ENCODE measurements at regions not wholly inside any gene's neighbourhood (a gene's known extent, or its start where the extent isn't known, plus 50 kb on each side); places are given as distances from the start of the nearest gene placed in this dataset.
"Not testable (repeated sequence)": the region's sequence is repeated elsewhere in the genome, so short reads cannot be mapped to it uniquely, and the experiment has no call there.

DNA sequence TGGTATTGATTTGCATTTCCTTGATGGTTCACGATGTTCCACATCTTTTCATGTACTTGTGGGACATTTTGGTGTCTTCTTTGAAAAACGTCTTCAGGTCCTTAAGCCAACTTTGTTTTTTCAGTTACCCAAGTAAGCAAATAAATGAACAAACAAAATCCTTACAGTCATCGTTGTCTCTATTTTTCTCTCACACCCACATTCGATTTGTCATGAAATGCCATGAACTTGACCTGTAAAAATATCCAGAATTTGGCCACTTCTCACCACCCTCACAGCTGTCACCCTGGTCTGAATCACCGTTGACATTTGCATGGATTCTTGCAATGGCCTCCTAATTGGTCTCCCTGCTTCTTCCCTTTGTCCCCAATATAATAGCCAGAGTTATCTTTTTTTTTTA is 109.5 kb upstream of the METTL14 start:
- not testable (repeated sequence) for DNase-seq (ENCODE audit: extremely low spot score, insufficient read length, low read depth)
- FAIRE-seq: peak; percentile 55

DNA sequence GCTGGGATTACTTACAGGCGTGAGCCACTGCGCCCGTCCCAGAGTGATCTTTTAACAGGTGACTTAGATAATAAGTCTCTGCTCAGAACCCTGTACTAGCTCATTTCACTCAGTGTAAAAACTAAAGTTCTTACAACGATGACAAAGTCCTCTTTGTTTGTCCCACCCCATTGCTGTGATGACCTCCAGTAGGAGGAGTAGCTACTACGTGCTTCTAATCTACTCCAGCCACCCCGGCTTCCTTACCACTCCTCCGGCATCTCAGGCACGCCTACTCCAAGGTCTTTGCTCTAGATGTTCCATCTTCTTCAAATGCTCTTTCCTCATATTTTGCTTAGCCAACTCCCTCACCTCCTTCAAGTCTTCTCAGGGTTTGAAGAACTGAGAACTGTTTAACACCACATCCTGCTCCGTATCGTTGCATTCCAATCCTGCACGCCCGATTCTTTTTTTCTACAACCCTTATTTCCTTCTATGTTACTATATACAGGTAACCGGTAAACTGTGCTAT is 108.4 kb upstream of the METTL14 start:
- DNase-seq (ENCODE audit: extremely low spot score, insufficient read length, low read depth); FAIRE-seq: not testable (repeated sequence)

DNA sequence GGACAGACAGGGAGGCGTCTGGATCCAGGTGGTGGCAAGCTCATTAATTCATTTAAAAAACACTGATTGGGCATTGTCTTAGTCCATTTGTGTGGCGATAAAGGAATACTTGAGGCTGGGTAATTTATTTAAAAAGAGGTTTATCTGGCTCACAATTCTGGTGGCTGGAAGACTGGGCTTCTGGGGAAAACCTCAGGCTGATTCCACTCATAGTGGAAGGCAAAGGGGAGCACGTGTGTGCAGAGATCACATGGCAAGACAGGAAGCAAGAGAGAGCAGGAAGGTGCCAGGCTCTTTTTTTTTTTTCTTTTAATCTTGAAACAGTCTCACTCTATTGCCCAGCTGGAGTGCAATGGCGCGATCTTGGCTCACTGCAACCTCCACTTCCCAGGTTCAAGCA is 100.2 kb upstream of the METTL14 start:
- DNase-seq (ENCODE audit: extremely low spot score, insufficient read length, low read depth) (no peak), FAIRE-seq (no peak)

DNA sequence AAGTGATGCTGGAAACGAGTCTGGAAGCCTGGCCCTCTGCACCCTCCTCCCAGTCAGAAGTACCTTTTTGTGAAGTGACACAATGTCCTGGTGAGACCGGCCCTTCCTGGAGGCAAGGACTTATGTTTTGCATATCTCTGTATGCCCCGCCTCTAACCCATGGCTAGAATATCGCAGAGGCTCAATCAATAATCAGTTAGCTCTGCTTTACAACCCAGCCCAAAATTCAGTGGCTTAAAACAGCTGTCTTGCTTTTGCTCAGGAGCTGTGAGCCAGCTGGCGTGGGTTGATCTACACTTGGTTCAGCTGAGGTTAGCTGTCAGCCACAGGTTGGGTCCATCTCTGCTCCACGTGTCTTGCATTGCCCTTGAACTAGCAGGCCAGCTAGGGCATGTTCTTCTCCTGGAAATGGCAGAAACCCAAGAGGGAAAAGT is 98.8 kb upstream of the METTL14 start:
- DNase-seq (ENCODE audit: extremely low spot score, insufficient read length, low read depth) (no peak), FAIRE-seq (no peak)

DNA sequence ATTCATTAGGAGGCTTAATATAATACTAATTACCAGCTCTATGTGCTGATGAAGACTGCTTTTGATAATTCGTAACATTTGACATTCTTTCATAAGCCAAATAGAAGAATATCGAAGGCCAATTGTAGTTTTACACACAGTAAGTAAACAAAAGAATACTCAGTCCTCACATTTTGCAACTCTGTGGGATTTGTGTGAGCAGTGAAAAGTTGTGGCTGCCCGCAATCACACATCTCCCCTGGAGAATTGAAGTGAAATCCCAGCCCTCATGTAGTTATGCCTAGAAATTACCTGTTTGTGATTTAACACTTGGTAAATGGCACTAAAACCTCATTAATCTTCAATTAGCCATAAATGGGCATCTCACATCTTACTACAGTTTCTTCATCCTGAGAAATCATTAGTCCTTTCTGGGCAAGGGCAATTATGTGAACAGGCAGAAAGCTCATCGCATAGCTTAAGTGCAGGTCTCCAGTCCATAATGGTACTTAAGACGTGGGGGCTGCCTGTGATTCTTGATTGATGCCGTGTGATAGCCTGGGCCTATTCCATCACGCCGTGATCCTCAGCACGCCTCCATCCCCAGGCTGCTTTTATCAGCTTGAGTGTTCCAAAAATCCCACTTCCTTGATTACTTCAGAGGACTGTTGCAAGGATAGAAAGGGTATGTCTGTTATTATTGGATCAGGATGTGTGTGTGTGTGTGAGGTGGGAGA is 97.9 kb upstream of the METTL14 start:
- FAIRE-seq: no peak

DNA sequence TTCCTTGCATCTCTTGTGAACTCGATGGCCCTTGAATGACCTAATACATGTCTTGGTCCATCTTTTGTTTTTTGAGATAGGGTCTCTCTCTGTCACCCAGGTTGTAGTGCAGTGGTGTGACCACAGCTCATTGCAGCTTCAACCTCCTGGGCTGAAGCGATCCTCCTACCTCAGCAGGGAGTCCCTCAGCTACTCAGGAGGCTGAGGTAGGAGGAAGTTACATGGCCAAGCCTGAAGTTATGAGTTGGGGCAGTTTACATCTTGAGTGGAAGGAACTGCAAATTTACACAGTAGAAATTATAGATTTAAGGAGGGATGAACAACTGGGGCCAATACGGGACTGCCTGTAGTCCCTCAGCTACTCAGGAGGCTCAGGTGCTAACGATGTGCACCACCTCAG is 97.2 kb upstream of the METTL14 start:
- FAIRE-seq (no peak), DNase-seq (ENCODE audit: extremely low spot score, insufficient read length, low read depth) (no peak)

More for the DNA sequence above, 97.9 kb upstream of the METTL14 start:
- no peak for DNase-seq (ENCODE audit: extremely low spot score, insufficient read length, low read depth)

DNA sequence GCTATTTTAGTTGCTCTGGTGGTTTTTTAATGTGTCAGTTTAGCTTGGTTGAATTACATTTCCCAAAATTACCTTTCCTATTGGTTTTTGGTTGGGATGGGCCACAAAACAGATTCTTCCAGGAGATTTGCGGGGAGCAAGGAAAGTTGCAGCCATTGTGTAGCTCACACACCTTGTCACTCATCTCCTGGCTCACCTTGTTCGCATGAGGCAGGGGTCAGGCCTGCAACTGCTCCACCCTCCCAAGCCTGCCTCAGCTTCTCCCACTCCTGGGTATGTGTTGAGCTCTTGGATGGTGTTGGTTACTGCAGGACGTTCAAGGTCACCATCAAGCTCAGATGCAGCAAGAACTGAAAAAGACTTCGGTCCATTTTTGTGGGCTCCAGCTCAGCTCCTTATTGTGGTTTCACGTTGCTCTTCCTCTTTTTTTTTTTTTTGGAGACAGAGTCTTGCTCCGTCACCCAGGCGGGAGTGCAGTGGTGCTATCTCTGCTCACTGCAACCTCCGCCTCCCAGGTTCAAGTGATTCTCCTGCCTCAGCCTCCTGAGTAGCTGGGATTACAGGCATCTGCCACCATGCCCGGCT is 95.6 kb upstream of the METTL14 start:
- FAIRE-seq (no peak), DNase-seq (ENCODE audit: extremely low spot score, insufficient read length, low read depth) (no peak)

DNA sequence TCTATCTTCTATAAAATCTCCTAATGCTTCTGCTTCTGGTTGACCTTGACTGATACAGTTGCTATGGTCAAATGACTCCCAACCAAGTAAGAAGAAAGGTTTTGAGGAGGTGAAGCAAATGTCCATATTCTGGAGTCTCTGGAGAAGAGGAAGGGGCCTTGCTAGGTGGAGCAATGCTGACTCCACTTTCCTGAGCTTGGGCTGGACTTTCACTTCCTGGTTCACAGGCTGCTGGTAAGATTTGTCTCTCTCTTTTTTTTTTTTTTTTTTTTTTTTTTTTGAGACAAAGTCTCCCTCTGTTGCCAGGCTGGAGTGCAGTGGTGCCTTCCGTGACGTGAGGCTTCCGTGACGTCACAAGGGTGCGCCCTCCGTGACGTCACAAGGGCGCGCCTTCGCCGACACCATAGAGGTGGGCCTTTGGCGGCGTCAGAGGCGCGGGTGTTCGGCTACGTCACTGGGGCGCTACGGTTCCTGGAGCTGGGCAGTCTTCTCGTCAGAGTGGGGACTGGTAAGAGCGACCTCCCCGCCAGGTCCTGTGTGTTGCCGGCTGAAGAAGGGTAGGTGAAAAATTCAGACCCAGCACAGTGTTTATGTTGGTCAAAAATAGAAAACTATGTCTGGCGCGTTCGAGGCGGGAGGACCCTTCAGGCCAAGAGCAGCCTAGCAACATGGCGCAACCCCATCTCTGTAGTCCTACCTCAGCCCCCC is 93.7 kb upstream of the METTL14 start:
- DNase-seq (ENCODE audit: extremely low spot score, insufficient read length, low read depth): peak; percentile 64
- peak; percentile 90 for FAIRE-seq

DNA sequence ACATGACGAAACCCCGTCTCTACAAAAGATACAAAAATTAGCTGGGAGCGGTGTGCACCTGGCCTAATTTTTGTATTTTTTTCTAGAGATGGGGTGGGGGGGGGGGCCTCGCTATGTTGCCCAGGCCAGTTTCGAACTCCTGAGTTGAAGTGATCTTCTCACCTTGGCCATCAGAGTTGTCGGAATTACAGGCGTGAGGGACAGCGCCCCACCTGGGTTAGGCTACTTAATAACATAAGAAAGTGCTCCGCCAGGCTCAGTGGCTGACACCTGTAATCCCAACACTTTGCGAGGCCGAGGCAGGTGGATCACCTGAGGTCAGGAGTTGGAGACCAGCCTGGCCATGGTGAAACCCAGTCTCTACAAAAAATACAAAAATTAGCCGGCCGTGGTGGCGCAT is 92.9 kb upstream of the METTL14 start:
- FAIRE-seq; DNase-seq (ENCODE audit: extremely low spot score, insufficient read length, low read depth): not testable (repeated sequence)

DNA sequence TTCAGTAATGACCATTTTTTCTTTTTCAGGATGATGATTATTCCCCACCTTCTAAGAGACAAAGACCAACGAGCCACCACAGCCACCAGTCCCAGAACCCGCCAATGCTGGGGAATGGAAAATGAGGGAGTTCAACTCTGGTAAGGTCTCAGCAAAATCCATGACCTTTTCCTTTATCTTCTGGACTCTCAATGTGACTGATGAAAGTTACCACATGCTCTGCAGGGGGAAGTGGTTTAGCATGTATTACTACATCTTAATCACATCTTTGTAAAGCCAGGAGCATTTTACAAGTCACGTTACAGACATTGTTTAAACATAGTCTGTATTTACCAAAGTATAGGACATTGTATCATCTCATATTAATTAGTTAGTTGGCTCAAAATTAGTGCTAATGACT is 89.3 kb upstream of the METTL14 start:
- not testable (repeated sequence) for FAIRE-seq; DNase-seq (ENCODE audit: extremely low spot score, insufficient read length, low read depth)

DNA sequence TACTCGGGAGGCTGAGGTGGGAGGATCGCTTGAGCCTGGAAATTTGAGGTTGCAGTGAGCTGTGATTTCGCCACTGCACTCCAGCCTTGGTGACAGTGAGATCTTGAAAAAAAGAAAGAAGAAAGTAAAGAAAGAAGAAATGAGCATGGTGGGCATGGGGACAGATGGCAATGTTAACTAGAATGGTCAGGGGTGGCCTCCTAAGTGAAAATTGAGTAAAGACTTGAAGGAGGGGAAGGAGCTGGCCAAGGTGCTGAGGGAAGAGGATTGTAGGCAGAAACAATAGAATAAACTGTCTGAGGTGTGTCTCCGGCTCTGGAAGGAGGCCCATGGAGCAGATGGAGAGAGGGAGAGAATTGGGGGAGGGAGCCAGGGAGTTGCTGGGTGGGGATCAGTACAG is 60.1 kb upstream of the METTL14 start:
- not testable (repeated sequence) for DNase-seq (ENCODE audit: extremely low spot score, insufficient read length, low read depth); FAIRE-seq

DNA sequence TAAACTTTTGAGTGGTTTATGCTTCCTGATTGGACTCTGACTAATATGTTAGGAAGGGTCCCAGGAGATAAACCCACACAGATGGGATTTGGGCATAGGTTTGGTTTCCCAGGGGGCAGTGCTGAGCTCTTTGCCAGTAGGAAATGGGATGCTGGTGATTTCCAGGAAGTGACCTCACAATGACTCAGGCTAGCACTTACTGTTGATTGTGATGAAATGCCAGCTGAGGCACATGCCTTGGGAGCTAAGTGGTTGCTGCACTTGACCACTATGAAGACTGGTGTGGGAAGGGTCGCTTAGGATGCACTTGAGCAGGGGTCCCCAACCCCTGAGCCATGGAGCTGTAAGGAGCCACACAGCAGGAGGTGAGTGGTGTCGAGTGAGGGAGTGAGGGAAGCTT is 55.5 kb upstream of the METTL14 start:
- not testable (repeated sequence) for FAIRE-seq; DNase-seq (ENCODE audit: extremely low spot score, insufficient read length, low read depth)

DNA sequence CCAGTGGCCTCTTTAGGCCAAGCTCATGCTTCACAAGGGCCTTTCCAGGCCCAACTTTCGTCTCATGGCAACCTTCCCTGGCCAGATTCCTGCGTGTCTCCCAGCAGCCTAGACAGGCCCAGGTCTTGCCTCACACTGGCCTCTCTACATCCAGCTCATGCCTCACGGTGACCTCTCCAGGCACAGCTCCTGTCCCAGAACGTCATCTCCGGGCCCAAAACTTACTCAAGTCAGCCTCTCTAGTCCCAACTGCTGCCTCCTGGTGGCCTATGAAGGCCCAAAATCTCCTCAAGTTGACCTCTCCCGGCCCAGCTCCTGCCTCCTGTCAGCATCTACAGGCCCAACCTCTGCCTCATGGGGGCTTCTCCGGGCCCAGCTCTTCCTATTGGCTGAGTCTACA is 54.3 kb upstream of the METTL14 start:
- FAIRE-seq; DNase-seq (ENCODE audit: extremely low spot score, insufficient read length, low read depth): not testable (repeated sequence)

DNA sequence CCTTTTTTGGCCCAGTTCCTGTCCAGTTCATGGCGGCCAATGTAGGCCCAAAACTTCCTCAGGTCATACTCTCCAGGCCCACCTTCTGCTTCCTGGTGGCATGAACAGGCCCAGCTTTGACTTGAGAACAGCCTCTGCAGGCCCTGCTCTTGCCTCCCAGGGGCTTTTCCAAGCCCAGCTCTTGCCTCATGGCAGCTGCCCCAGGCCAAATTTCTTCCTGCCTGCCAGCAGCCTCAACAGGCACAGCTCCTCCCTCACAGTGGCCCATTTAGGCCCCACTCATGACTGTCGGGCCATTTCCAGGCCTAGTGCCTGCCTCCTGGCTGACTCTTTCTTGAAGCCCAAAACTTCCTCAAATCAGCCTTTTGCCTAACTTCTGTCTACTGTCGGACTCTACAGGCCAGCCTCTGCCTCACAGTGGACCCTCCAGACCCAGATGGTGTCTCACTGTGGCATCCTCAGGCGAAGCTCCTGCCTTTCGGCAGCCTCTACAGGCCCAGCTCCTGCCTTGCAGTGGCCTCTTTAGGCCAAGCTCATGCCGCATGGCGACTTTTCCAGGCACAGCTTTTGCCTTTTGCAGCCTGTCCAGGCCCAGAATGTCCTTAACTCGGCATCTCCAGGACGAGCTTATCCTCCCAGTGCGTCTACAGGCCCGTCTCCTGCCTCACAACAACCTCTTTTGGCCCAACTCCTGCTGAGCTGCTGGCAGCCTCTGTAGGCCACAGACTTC is 53.7 kb upstream of the METTL14 start:
- FAIRE-seq; DNase-seq (ENCODE audit: extremely low spot score, insufficient read length, low read depth): not testable (repeated sequence)

DNA sequence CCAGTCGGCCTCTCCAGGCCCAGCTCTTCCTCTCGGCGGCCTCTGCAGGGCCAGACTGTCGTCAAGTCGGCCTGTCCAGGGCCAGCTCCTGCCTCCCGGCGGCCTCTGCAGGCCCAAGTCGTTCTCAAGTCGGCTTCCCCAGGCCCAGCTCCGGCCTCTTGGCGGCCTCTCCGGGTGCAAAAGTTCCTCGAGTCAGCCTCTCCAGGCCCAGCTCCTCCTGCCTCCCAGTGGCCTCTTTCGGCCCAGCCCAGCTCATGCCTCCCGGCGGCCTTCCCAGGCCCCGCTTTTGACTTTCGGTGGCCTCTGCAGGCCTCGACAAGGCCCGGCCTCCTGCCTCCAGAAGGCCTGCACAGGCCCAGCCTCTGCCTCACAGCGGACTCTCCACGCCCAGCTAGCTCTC is 51.7 kb upstream of the METTL14 start:
- FAIRE-seq; DNase-seq (ENCODE audit: extremely low spot score, insufficient read length, low read depth): not testable (repeated sequence)

DNA sequence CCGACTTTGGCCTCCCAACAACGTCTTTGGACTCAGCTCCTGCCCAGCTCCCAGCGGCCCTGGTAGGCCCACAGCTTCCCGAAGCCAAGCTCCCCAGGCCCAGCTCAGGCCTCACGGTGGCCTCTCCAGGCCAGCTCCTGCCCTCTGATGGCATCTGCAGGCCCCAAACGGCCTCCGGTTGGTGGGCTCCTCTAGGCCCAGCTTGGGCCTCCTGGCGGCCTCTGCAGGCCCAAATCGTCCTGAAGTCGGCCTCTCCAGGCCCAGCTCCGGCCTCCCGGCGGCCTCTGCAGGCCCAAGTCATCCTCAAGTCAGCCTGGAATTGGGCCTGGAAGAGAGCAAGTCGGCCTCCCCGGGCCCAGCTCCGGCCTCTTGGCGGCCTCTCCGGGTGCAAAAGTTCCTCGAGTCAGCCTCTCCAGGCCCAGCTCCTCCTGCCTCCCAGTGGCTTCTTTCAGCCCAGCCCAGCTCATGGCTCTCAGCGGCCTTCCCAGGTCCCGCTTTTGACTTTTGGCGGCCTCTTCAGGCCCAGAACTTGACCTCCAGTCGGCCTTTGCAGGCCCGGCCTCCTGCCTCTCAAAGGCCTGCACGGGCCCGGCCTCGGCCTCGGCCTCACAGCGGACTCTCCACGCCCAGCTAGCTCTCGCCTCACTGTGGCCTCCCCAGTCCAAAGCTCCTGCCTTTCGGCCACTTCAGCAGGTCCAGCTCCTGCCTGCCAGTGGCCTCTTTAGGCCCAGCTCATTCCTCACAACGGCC is 50.9 kb upstream of the METTL14 start:
- DNase-seq (ENCODE audit: extremely low spot score, insufficient read length, low read depth); FAIRE-seq: not testable (repeated sequence)

Measured in GM18507 (cell line).